ENCODE measurements at regions not wholly inside any gene's neighbourhood (a gene's known extent, or its start where the extent isn't known, plus 50 kb on each side); places are given as distances from the start of the nearest gene placed in this dataset.
"Not testable (repeated sequence)": the region's sequence is repeated elsewhere in the genome, so short reads cannot be mapped to it uniquely, and the experiment has no call there.

GRCh38 chr10:121371836-121372235 is 226.4 kb downstream of the FGFR2 start:
- no peak for DNase-seq (ENCODE audit: low spot score)
- intact Hi-C loops (cut with DNase I) = no loop called here

DNA sequence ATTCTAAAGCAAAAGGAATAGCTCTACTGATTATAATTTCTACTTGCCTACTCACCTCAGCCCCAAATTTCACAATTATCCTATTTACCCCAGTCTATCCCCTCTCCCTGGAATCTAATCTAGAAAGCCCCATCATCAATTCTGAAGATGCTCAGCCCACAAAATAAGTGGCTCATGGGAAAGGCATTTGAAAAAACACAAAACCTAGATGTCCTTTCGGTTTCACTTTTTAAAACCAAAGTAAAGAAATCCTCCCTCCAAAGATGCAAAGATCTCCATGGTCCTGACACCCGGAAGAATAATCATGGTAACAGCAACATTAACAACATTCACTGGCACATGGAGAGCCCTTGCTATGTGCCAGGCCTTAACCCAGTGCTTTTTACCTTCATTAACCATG is 224.8 kb downstream of the FGFR2 start:
- intact Hi-C loops (cut with DNase I) = no loop called here

GRCh38 chr10:121374121-121374520 is 224.1 kb downstream of the FGFR2 start:
- intact Hi-C loops (cut with DNase I) = no loop called here
- DNase-seq (ENCODE audit: low spot score) = no peak

More for the DNA sequence above, 224.8 kb downstream of the FGFR2 start:
- DNase-seq (ENCODE audit: low spot score) = no peak

DNA sequence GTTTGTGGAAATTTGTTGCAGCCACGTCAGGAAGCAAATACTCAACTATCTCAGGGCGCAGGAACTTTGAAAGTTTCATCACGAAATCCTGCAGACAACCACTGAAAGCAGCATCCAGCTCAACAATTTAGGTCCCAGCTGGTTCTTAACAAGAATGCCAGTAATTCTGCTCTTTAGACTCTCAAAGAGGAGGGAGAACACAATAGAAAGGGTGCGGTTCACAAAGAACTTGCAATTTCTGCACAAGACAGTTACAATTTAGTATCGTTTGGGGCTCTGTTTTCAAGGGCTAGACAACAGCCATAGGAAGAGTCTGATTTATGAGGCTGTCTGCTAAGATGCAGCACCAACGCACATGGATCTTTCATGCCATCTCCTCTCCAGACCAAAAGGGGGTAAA is 223.1 kb downstream of the FGFR2 start:
- intact Hi-C loops (cut with DNase I) = no loop called here

GRCh38 chr10:121378251-121378801 is 219.9 kb downstream of the FGFR2 start:
- intact Hi-C loops (cut with DNase I) = no loop called here

More for the DNA sequence above, 223.1 kb downstream of the FGFR2 start:
- DNase-seq (ENCODE audit: low spot score) = no peak

DNA sequence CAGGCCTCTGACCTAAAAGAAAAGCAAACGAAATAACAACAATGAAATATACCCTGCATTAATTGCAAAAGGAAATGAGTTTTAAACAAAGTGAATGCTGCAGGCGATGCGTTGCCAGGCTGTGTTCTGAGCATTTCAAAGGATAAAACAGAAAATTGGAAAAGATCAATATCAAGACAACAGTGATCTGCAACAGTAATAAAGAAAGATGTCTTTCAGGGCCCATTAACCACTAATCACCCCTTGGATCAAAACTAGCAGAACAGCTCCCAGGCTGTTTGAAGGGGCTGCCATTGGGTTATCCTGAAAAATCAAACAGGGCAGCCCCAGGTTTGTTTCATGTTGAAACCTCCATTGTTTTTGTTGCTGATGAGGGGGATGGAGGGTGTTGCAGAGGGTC is 219.2 kb downstream of the FGFR2 start:
- intact Hi-C loops (cut with DNase I) = no loop called here
- DNase-seq (ENCODE audit: low spot score) = no peak

More at GRCh38 chr10:121378251-121378801, 219.9 kb downstream of the FGFR2 start:
- no peak for DNase-seq (ENCODE audit: low spot score)

- no peak for DNase-seq (ENCODE audit: low spot score)
- intact Hi-C loops (cut with DNase I) = no loop called here
Observed at GRCh38 chr10:121380211-121380610, 218.0 kb downstream of the FGFR2 start.

DNA sequence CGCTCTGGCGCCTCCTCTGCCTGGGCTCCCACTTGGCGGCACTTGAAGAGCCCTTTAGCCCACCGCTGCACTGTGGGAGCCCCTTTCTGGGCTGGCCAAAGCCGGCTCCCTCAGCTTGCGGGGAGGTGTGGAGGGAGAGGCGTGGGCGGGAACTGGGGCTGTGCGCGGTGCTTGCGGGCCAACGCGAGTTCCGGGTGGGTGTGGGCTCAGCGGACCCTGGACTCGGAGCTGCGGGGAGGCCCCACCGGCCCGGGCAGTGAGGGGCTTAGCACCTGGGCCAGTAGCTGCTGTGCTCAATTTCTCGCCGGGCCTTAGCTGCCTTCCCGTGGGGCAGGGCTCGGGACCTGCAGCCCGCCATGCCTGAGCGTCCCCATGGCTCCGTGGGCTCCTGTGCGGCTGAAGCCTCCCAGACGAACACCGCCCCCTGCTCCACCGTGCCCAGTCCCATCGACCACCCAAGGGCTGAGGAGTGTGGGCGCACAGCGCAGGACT is 216.2 kb downstream of the FGFR2 start:
- DNase-seq (ENCODE audit: low spot score); intact Hi-C loops (cut with DNase I): not testable (repeated sequence)

DNA sequence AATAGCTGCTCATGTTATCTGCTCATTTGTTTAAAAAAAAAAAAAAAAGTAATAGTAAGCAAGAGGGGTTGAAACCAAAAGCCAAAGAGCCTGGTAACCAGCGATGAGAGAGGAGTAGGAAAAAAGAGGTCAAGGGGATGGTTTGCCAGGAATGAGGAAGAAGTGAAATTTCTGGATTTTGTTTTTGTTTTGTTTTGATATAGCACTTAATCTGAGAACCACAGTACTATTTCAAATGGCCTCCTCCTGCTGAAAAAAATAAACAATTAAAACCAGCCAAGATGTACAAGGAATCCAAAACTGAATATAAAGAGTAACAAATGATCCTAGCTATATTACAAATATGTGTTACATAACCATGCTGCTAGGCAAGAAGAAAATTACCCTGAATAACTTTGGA is 213.1 kb downstream of the FGFR2 start:
- intact Hi-C loops (cut with DNase I) = no loop called here
- DNase-seq (ENCODE audit: low spot score) = no peak

DNA sequence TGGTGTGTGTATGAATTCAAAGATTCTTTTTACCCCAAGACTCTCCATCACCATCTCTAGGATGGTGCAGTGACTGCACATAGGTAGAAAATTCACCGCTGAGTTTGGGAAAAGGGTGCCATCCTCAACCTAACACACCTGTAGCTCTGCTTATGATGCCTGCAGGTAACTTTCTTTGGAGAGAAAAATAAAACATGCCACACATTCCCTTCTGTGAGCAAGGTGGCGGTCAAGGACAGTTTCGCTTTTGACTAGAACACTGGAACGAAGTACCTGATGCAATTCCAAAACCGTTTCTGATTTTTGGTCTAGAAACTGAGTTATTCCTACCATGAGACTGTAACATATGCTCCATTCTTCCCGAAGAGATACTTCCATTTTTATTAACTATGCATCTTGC is 205.6 kb downstream of the FGFR2 start:
- intact Hi-C loops (cut with DNase I) = no loop called here
- DNase-seq (ENCODE audit: low spot score) = no peak

DNA sequence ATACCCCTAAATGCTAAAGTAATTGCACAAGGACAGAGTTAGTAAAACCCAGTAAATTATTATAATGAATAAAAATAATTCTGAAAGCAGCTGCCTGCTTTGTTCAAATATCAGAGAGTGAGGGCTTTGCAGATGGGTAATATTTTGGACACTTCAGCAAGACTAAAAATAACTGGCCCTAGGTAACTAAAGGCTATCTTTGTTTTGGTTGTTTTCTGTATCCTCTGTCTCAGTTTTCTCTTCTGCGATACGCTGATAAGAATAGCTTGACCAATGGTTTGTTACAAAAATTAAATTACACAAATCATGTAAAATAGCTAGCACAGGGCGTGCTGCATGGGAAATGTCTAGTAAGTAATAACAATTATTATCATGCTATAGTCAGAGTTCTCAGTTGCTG is 204.7 kb downstream of the FGFR2 start:
- intact Hi-C loops (cut with DNase I) = no loop called here
- no peak for DNase-seq (ENCODE audit: low spot score)

- DNase-seq (ENCODE audit: low spot score); intact Hi-C loops (cut with DNase I): not testable (repeated sequence)
Observed at GRCh38 chr10:121400507-121400906, 197.7 kb downstream of the FGFR2 start.

DNA sequence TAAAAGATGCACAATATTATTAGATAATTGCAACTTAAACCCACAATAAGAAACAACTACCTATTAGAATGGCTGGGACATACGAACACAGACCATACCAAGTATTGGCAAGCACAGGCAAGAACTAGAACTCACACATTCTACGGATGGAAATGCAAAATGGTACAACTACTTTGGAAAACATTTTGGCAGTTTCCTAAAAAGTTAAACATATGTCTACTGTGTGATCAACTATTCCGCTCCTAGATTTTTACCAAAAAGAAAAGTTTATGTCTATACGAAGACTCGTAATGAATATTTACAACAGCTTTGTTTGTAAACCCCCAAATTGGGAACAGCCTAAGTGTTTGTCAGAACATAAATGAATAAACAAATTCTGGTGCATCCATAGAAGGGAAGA is 194.7 kb downstream of the FGFR2 start:
- DNase-seq (ENCODE audit: low spot score) = no peak
- intact Hi-C loops (cut with DNase I) = no loop called here

DNA sequence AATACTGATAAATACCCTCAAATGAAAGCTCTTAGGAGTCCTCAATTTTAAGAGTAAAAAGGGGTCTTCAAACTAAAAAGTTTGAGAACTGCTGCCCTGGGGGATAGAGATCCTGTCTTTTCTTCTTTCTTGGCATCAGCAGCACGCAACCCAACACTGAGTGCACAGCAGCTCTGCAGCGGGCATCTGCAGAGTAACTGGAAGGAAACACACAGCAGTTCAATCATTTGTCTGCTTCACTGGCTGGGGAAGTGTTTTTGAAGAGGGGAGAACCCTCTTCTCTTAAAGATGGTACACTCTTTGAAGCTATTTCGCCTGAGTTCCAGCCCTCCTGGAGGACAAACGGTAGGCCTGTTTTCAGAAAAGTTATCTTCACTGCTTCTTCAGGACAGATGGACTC is 193.6 kb downstream of the FGFR2 start:
- no peak for DNase-seq (ENCODE audit: low spot score)
- intact Hi-C loops (cut with DNase I) = no loop called here

DNA sequence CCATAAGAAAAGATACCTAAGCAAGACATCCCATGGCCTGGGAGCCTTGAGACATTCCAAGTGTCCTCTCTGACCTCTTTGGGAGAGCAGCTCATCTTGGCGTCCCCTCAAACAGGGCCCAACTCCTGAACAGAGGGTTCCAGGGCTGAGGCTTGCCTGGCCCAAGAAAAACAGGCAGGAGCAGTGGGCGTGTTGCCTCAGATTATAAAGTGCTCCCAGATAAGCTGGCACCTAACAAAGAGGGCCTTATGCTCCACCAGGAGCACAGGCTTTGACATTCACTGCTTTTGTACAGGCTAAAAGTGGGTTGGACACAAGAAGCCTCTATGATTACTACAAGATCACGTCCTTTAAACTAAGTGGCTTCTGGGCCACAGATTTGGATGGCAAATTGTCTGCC is 193.1 kb downstream of the FGFR2 start:
- intact Hi-C loops (cut with DNase I) = no loop called here
- no peak for DNase-seq (ENCODE audit: low spot score)

DNA sequence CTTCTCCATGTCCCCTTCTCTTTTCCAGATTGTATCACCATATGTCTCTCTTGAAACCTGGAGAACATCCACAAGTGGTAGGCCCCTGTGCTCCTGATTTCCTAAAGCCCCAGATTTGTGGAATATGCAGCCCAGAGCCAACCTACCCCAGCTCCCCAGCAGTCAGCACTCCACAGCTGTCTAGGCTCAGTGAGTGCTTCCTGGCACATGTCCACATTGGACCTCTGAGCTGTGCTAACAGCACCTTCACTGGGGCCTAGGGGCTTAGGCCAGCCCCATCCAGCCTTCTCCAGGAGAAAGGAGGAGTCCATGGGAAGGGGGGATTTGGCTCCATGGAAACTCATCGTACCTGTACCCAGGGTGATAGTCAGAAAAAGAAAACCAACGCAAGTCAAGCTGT is 192.7 kb downstream of the FGFR2 start:
- intact Hi-C loops (cut with DNase I) = no loop called here

GRCh38 chr10:121405953-121406352 is 192.3 kb downstream of the FGFR2 start:
- DNase-seq (ENCODE audit: low spot score) = no peak
- intact Hi-C loops (cut with DNase I) = no loop called here

More for the DNA sequence above, 192.7 kb downstream of the FGFR2 start:
- no peak for DNase-seq (ENCODE audit: low spot score)

DNA sequence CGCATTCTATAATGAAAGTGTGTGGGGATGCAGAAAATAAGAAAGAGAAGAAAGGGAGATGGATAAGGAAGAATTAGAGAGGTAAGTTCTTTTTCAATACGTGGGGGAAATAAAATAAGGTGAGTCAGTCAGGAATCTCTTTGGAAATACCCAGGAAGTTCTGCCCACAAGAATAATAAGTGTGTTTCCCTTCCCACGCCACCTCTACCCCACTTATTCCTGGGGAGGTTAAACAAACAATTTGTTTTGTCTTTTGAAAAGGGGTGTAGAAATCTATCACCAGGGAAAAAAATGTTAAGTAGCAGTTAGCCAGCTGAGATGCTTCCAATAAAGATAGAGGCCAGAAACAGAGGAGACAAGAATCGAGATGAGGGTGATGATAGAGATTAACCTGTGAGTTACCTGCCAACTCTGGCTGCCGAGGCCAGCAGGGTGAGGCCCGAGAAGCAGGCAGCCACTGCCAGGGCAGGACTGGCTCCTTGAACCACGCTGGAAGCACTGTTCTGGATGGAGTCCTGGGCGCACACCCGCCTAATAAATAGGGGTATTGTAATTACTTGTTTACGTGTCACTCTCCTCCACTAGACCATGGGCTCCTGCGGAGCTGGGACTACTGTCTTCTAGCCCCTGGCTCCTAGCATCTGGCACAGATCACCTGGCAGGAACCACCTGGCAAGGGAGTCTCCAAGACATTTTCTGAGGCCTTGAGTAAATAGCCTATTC is 191.3 kb downstream of the FGFR2 start:
- intact Hi-C loops (cut with DNase I) = no loop called here
- no peak for DNase-seq (ENCODE audit: low spot score)

- no peak for DNase-seq (ENCODE audit: low spot score)
- intact Hi-C loops (cut with DNase I) = no loop called here
Observed at GRCh38 chr10:121409466-121410104, 188.7 kb downstream of the FGFR2 start.

DNA sequence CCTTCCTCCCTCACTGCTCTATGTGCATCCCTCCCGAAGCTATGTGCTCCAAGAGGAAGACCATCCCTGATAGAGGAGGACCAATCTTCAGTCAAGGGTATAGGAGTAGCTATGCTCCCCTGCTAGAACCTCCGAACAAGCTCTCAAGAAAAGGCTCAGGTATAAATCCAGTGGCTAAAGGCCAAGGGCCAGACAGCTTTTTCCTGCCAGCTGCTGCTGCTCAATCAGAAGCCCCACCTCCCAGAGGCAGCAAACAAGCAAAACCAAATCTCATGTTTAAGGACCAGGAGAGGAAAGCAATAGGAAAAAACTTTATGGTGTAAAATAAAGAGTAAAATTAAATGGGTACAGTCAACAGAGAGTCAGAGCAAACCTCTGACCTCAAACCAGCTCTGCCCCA is 187.2 kb downstream of the FGFR2 start:
- intact Hi-C loops (cut with DNase I) = no loop called here
- DNase-seq (ENCODE audit: low spot score) = no peak

- intact Hi-C loops (cut with DNase I) = no loop called here
- no peak for DNase-seq (ENCODE audit: low spot score)
Observed at GRCh38 chr10:121413951-121414350, 184.3 kb downstream of the FGFR2 start.

Measured in posterior vena cava (tissue), 2 donors.